Prostate gland (tissue), 2 donors: ENCODE measurements at regions not wholly inside any gene's neighbourhood (a gene's known extent, or its start where the extent isn't known, plus 50 kb on each side); places are given as distances from the start of the nearest gene placed in this dataset.

ENCODE experiments used
- DNase-seq: peaks from one replicate; pipeline ENCODE4 v3.0.0-alpha.2; 2019; ENCODE audit warnings: low spot score
- H3K27ac ChIP-seq, 2 donors: fragments of 200-600 bp; sonication (generic); 2 replicates each; pipeline ENCODE4 v1.5.1; 2017 to 2019
- H3K27me3 ChIP-seq: fragments of 200-600 bp; sonication (generic); replicated peaks from 2 replicates; pipeline ENCODE4 v1.5.1; 2019; ENCODE audit not compliant: insufficient read depth
- H3K36me3 ChIP-seq, 2 donors: fragments of 200-600 bp; sonication (generic); 1 replicate in 1 of 2; 2 replicates in 1 of 2; pipeline versions ENCODE4 v1.5.1 to v1.8.1; 2017 to 2019
- H3K4me1 ChIP-seq: fragments of 200-600 bp; sonication (generic); replicated peaks from 2 replicates; pipeline ENCODE4 v1.5.1; 2019
- H3K4me3 ChIP-seq, 2 donors: fragments of 200-600 bp; sonication (generic); 2 replicates each; pipeline ENCODE4 v1.5.1; 2017 to 2019
- H3K9me3 ChIP-seq: fragments of 200-600 bp; sonication (generic); 2 replicates; pipeline ENCODE4 v1.5.1; 2017
- CTCF ChIP-seq, 4 experiments: fragments of 200-600 bp in 2 of 4; fragments of 450-650 bp in 2 of 4; sonication (generic) in 2 of 4; IDR thresholded peaks; 1 replicate in 3 of 4; 2 replicates in 1 of 4; pipeline ENCODE4 v1.5.1; 2016 to 2019; ENCODE audit warnings: antibody characterized with exemption in 4 of 4, mild to moderate bottlenecking in 2 of 4, moderate library complexity in 2 of 4
- POLR2A ChIP-seq: fragments of 450-650 bp; IDR thresholded peaks from one replicate; pipeline ENCODE4 v1.6.1; 2016; ENCODE audit warnings: antibody characterized with exemption, mild to moderate bottlenecking
- POLR2AphosphoS5 ChIP-seq: sonication (generic); formaldehyde crosslinking; IDR thresholded peaks from one replicate; pipeline ENCODE4 v1.6.1; 2017; ENCODE audit warnings: antibody characterized with exemption
- WGBS: methylation state at CpG from one replicate; pipeline ENCODE4 v1.1.5; 2018; 5-methylcytosine and 5-hydroxymethylcytosine counted together
- intact Hi-C: fragments of 100-400 bp; cut with DNase I; formaldehyde crosslinking; loops from one replicate; pipeline ENCODE4 v1.14.2; 2022

GRCh38 chr13:34647379-34648150 lies 294.5 kb upstream of the NBEA start:
- Histone ChIP-seq H3K27ac (no peak overlapping the region), H3K4me1 (no peaks in the 10 kb centered on the region), H3K27me3 (no peaks in the 10 kb centered on the region), H3K9me3 (no peaks in the 10 kb centered on the region), H3K4me3 (no peak overlapping the region), H3K36me3 (no peaks in the 10 kb centered on the region)
- DNase-seq, result no peak
- intact Hi-C loops, result no loop called here
- TF ChIP-seq POLR2AphosphoS5, result no peak
- no peak for TF ChIP-seq POLR2A
- TF ChIP-seq CTCF (IDR thresholded peaks at IDR 0.05), result no peak
- WGBS, result 96% methylated on average over 1 of the region's 1 CpG

GRCh38 chr13:34654203-34654602 lies 287.9 kb upstream of the NBEA start:
- DNase-seq, result no peak
- intact Hi-C loops, result no loop called here
- H3K27ac ChIP-seq, result no peak overlapping the region
- no peaks in the 10 kb centered on the region for H3K9me3 ChIP-seq
- TF ChIP-seq POLR2AphosphoS5, result no peak
- TF ChIP-seq CTCF (IDR thresholded peaks at IDR 0.05), result no peak
- no peak for TF ChIP-seq POLR2A
- H3K27me3 ChIP-seq, result no peaks in the 10 kb centered on the region
- no peaks in the 10 kb centered on the region for H3K36me3 ChIP-seq
- H3K4me1 ChIP-seq, result no peaks in the 10 kb centered on the region
- H3K4me3 ChIP-seq, result no peak overlapping the region
- 39% methylated on average over 1 of the region's 1 CpG for WGBS

- no peaks in the 10 kb centered on the region for H3K27me3 ChIP-seq
- DNase-seq, result no peak
- 56% methylated on average over 6 of the region's 6 CpGs for WGBS
- TF ChIP-seq CTCF (IDR thresholded peaks at IDR 0.05), result no peak
- no peak for TF ChIP-seq POLR2A
- TF ChIP-seq POLR2AphosphoS5, result no peak
- no peaks in the 10 kb centered on the region for H3K4me1 ChIP-seq
- intact Hi-C loops, result no loop called here
- no peak overlapping the region for H3K27ac ChIP-seq
- no peak overlapping the region for H3K4me3 ChIP-seq
- H3K36me3 ChIP-seq, result no peaks in the 10 kb centered on the region
- H3K9me3 ChIP-seq, result no peaks in the 10 kb centered on the region
Measured at GRCh38 chr13:34654647-34655046, 287.4 kb upstream of the NBEA start.

GRCh38 chr13:34655554-34655953 lies 286.5 kb upstream of the NBEA start:
- intact Hi-C loops, result no loop called here
- no peaks in the 10 kb centered on the region for H3K9me3 ChIP-seq
- H3K27me3 ChIP-seq, result no peaks in the 10 kb centered on the region
- H3K36me3 ChIP-seq, result no peaks in the 10 kb centered on the region
- no peak for TF ChIP-seq CTCF (IDR thresholded peaks at IDR 0.05)
- no peak for TF ChIP-seq POLR2A
- no peak for TF ChIP-seq POLR2AphosphoS5
- no peak for DNase-seq
- H3K4me3 ChIP-seq, result no peak overlapping the region
- H3K27ac ChIP-seq, result no peak overlapping the region
- H3K4me1 ChIP-seq, result no peaks in the 10 kb centered on the region

- 59% methylated on average over 1 of the region's 1 CpG for WGBS
- intact Hi-C loops, result no loop called here
- Histone ChIP-seq H3K4me1 (no peaks in the 10 kb centered on the region), H3K4me3 (no peak overlapping the region), H3K27ac (no peak overlapping the region), H3K27me3 (no peaks in the 10 kb centered on the region), H3K9me3 (no peaks in the 10 kb centered on the region), H3K36me3 (no peaks in the 10 kb centered on the region)
- DNase-seq, result no peak
- TF ChIP-seq POLR2AphosphoS5, result no peak
- no peak for TF ChIP-seq POLR2A
- TF ChIP-seq CTCF (IDR thresholded peaks at IDR 0.05), result no peak
Measured at GRCh38 chr13:34657716-34658115, 284.4 kb upstream of the NBEA start.
